ENCODE measurements at regions not wholly inside any gene's neighbourhood (a gene's known extent, or its start where the extent isn't known, plus 50 kb on each side); places are given as distances from the start of the nearest gene placed in this dataset.

GRCh38 chr3:17795711-17796110, 53.3 kb upstream of the TBC1D5 start:
- no peak for DNase-seq (ENCODE audit: low spot score)

DNA sequence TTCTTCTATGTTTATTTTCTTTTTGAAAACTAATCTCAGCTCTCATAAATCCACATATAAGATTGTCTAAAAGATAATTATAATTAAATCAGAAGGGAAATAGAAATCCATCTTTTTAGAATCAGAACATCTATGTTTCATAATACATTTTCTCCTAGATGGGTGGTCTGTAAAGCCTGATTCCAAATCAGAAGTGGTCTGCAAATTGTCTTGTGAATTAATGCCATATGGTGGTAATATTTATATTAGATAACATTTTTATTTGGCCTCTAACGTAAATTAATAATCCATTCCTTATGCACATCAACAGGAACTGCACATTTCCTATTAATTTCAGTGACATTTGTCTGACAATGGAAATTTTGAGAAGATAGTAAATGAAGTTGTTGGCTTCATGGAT, 52.8 kb upstream of the TBC1D5 start:
- no peak for DNase-seq (ENCODE audit: low spot score)

DNA sequence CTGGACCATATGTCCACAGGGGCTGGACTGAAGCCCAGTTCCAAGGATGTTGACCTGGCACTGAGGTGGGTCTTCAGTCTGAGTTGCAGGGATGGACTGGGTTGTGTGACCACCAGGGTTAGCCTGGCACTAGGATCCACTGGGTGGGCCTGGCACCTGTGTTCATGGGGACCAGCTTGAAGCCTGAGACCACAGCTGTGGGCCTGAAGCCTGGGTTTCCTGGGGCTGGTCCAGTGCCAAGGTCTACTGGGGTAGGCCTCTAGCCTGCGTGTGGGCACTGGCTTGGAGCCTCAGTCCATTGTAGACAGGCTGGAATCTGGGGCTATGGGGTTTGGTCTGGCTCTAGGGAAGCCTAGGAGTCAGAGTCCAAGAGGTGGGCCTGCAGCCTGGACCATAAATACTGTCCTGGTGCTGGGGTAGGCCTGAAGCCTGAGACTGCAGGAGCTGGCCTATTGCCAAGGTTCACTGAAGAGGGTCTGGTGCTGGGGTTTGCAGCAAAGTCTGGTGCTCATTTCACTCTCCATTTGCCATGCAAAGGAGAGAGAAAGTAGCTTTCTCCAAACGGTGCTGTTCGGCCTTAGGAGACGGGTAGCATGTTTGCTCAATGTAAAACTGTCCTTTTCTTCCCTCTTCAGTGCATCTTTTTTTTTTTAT, 51.2 kb upstream of the TBC1D5 start:
- no peak for DNase-seq (ENCODE audit: low spot score)
